Stimulated activated CD8-positive, alpha-beta memory T cell treated with anti-CD3 and anti-CD28 coated beads, Interleukin-7, amount 100 ng/mL, for 48 hours (primary cell): ENCODE measurements at regions not wholly inside any gene's neighbourhood (a gene's known extent, or its start where the extent isn't known, plus 50 kb on each side); places are given as distances from the start of the nearest gene placed in this dataset.

Source experiments
- DNase-seq, 2 donors: peaks; one replicate each; pipeline ENCODE4 v3.0.0-alpha.2; 2020; ENCODE audit warnings: low read depth in 1 of 2; ENCODE audit errors: extremely low read depth in 1 of 2

GRCh38 chr1:87905651-87906050, 577.0 kb downstream of the LMO4 start:
- DNase-seq, result no peak

GRCh38 chr1:87906078-87906477, 577.4 kb downstream of the LMO4 start:
- DNase-seq, result no peak

GRCh38 chr1:87913361-87913760, 584.7 kb downstream of the LMO4 start:
- DNase-seq, result no peak

- DNase-seq, result no peak
Measured at GRCh38 chr1:87914396-87914795, 585.7 kb downstream of the LMO4 start.

GRCh38 chr1:87915771-87916170, 587.1 kb downstream of the LMO4 start:
- DNase-seq, result no peak

GRCh38 chr1:87916965-87917364, 588.3 kb downstream of the LMO4 start:
- DNase-seq, result no peak

- DNase-seq, result no peak
Measured at GRCh38 chr1:87918398-87918797, 589.7 kb downstream of the LMO4 start.

GRCh38 chr1:87922885-87923284, 594.2 kb downstream of the LMO4 start:
- no peak for DNase-seq

GRCh38 chr1:87926131-87926830, 597.6 kb downstream of the LMO4 start:
- no peak for DNase-seq

GRCh38 chr1:87926921-87927320, 598.2 kb downstream of the LMO4 start:
- DNase-seq, result no peak

- DNase-seq, result no peak
Measured at GRCh38 chr1:87927391-87928280, 599.0 kb downstream of the LMO4 start.

GRCh38 chr1:87928623-87929022, 599.9 kb downstream of the LMO4 start:
- no peak for DNase-seq

- DNase-seq, result no peak
Measured at GRCh38 chr1:87929906-87930305, 601.2 kb downstream of the LMO4 start.

- no peak for DNase-seq
Measured at GRCh38 chr1:87930796-87931195, 602.1 kb downstream of the LMO4 start.

- no peak for DNase-seq
Measured at GRCh38 chr1:87933171-87933570, 604.5 kb downstream of the LMO4 start.

- no peak for DNase-seq
Measured at GRCh38 chr1:87935130-87935529, 606.5 kb downstream of the LMO4 start.

- DNase-seq, result no peak
Measured at GRCh38 chr1:87937831-87938395, 609.2 kb downstream of the LMO4 start.

GRCh38 chr1:87938631-87939030, 610.0 kb downstream of the LMO4 start:
- DNase-seq, result no peak

- DNase-seq, result no peak
Measured at GRCh38 chr1:87939444-87939843, 610.8 kb downstream of the LMO4 start.

- DNase-seq, result no peak
Measured at GRCh38 chr1:87940421-87940820, 611.7 kb downstream of the LMO4 start.

GRCh38 chr1:87941337-87941946, 612.8 kb downstream of the LMO4 start:
- DNase-seq, result no peak
